Skin of body (tissue), 1 donor: ENCODE measurements at regions not wholly inside any gene's neighbourhood (a gene's known extent, or its start where the extent isn't known, plus 50 kb on each side); places are given as distances from the start of the nearest gene placed in this dataset.
"Not testable (repeated sequence)": the region's sequence is repeated elsewhere in the genome, so short reads cannot be mapped to it uniquely, and the experiment has no call there.

Experiments used
- DNase-seq: peaks from one replicate; lab custom pipeline; 2025; lab: John Stamatoyannopoulos, UW

- peak; percentile 11 for DNase-seq
Observed at GRCh38 chr2:8380026-8380425, 301.8 kb upstream of the ID2 start.

- no peak for DNase-seq
Observed at GRCh38 chr2:8380566-8380965, 301.3 kb upstream of the ID2 start.

- no peak for DNase-seq
Observed at GRCh38 chr2:8382485-8382884, 299.4 kb upstream of the ID2 start.

DNA sequence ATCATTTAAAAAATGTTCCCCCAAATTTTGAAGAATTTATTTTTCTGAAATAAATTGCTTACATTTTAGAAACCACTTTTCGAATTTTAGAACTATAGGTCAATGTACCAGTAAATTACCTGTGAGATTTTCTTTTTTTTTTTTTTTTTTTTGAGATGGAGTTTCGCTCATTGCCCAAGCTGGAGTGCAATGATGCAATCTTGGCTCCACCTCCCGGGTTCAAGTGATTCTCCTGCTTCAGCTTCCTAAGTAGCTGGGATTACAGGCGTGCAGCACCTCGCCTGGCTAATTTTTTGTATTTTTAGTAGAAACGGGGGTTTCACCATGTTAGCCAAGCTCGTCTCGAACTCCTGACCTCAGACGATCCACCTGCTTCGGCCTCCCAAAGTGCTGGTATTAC, 295.1 kb upstream of the ID2 start:
- DNase-seq, result not testable (repeated sequence)

GRCh38 chr2:8388781-8389180, 293.1 kb upstream of the ID2 start:
- DNase-seq, result no peak

DNA sequence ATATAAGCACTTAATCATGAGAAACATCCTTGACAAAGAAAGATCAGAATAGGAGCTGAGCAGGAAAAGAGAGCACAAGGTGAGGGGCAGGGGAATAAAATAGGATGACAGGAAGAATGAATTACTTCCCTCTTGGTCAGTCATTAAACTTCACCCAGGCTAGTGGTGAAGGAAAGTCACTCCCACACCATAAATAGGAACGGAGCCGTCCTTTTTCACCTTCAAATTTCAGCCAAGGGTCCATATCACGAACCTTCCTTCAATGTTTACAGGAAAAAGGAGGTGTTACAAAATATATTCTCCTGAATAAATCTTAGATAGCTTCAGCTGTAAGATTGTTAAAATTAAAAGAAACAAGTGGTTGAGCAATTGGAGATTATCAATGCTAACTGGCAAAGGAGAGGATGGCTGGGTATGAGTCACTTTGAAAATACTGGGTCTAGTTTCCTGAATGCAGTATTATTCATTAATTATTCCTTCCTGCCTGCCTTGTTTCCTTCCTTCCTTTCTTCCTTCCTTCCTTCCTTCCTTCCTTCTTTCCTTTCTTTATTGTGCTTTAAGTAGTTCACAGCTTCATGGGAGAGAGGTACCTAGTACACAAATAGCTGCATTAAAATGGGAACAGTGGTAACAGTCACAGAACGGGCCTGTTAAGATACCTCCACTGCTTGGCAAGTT, 292.3 kb upstream of the ID2 start:
- DNase-seq, result no peak

DNA sequence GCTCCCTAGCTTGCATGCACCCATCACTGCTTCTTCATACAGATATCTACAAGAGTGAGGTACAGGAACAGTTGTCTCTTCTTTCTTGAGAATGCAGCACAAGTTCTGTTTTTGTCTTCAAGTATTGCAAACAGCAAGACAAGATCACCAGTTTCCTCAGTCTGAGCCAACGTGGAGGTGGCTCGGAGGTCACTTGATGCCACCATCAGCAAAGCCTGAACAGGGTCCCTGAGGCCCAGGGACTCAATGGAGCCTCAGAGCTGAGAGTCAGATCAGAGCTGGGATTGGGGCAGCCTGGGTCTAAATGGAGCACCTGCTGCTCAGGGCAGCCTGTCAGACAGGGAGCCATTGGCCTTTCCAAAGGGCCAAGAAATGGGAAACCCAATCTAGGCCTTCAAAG, 290.7 kb upstream of the ID2 start:
- DNase-seq, result no peak

DNA sequence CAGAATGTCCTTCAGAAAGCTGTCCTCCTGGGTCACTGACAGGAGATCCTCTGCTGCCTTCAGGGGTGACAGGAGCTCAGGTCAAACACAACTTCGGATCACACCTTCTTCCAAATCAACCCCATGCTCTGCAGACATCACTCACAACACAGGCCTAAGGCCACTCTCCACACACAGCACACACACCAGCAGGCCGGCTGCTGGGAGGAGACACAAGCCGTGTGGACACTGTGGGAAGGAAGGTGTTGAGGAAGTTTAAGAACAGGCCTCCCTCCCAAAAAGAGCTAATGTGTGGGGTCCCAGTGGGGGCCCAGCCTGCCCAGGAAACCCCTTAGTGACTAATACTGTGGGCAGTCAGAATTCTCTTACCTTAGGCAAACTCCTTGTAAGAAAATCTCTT, 290.3 kb upstream of the ID2 start:
- no peak for DNase-seq

DNA sequence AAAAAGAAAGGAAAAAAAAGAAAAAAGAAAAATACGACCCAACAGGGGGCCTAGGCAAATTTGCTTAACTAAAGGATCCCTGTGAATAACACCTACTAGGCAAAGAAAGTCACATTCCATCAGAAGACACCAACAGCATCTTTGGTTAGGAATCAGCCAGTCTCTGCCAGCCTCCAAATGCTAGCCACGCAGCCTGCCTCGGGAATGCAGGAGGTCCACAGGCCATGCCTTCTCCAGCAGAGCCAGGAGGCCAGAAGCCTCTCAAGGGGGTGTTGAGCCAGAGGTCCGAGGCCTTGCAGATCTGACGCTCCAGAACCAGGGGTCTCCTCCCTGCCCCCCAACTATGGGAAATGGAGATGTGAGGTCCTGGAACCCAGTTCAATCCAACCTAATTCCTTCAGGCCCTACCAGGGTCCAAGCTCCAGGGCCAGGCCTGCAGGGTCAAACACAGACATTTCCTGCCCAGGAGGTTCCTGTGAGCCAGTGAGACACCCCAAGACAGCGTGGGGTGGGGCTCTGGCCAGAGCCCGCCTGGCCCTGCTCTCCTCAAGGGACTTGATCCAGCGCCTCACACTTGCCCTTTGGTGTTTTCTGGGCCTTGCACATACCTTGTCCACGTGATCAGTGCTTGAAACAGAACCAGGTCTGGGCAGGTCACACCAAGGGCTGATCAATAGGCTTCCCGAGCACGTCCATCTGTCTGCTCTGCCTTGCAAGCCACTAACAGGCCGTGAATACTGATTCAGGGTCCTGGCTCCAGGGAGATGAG, 289.6 kb upstream of the ID2 start:
- no peak for DNase-seq

DNA sequence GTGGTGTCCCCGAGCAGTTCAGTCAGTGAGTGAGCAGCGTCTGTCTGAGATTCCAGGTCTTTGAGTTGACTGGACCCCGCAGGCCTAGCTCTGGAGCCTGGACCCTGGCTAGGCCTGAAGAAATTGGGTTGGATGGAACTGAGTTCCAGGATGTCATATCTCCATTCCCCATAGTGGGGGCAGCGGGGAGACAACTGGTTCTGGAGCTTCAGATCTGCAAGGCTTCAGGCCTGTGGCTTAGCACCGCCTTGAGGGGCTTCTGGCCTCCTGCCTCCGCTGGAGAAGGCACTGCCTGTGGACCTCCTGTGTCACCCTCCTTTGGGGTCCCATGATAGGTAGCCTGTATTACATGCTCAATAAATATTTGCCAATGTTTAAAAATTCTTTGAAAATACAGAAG, 288.4 kb upstream of the ID2 start:
- no peak for DNase-seq

DNA sequence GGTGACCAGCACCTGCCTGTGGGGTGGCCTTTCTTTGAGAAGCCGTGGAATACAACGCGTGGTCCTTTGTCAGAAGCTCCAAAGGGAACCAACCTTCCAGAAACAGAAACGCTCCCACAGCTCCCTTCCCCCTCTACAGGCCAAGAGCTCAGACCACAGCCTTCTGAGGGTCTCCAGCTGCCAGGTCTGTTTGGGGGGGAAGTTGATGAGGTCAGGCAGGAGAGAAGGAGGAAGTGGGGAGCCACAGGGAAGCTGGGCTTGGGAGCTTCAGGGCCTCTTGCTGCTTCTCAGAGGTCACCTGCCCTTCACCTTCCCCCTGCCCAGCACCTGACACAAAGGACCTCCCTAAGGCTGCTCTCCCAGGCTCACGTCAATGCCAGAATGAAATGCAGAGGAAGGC, 287.7 kb upstream of the ID2 start:
- DNase-seq, result no peak

DNA sequence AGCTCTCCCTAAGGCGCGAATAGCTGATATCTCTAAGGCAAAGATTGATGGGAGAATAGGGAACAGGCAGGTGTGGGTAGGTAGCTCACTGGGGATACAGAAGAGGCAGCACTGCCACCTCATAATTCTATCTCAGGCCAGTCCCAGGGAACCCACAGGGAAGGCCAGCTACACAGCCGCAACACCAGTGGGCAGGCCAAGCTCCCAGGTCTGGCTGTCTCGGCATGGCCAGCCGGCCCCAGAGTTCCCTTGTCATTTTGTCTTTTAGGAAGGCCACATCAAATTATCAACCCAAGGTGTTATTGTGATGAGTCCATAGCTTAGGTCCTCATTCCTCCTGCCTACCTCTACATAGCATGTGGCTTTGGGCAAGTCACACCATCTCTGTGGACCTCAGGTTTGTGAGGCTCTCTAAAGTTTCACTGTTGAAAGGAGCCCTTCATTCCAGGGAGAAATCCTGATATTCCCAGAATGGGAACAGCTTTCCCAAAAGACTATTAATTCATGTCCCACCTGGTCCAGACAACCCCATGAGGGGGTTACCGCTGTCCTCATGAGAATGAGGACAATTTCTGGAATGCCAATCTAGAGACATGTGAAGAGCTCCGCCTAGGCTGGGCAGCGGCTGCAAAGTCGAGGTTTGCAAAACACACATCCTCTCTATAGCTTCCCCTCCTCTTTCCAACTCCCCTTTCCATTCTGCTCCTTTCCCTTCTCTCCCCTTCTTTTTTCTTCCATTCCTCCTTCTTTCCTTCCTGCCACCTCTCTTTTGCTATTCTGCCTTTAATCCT, 287.1 kb upstream of the ID2 start:
- no peak for DNase-seq

DNA sequence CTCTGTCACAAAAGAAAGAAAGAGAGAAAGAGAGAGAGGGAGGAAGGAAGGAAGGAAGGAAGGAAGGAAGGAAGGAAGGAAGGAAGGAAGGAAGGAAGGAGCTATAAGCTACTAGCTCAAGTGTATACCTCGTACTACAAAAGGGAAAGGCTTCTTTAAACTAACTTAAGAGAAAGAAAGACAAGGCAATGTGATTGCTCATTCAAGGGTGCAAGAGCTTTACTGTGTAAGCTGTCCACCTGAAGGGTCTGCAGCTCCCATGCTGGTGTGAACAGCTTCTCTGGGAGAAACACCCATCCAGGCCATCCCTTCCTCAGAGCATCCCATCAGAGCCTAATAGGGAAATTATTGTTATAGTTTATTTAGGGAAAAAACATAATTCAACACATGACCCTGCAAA, 286.1 kb upstream of the ID2 start:
- DNase-seq, result no peak

- DNase-seq, result no peak
Observed at GRCh38 chr2:8398040-8398668, 283.7 kb upstream of the ID2 start.

- no peak for DNase-seq
Observed at GRCh38 chr2:8399731-8400130, 282.1 kb upstream of the ID2 start.

DNA sequence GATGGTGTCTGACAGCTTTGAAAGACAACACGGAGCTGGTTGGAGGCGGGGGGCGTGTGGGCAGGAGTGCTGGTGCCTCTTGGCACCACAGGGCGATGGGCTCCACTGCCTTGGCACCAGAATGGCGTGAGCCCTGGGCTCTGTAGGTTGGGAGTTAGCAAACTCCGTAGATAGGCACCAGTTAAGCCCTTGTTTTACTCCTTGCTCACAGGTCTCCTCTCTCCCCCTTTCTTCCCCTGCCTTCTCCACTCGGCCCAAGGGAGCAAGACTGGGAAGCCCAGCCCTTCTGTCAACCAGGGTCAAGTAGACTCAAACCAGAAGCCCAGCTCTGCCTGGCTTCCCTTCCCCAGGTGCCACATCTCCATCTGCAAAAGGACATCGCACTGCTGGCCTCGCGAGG, 281.7 kb upstream of the ID2 start:
- DNase-seq, result no peak

- DNase-seq, result no peak
Observed at GRCh38 chr2:8402222-8402621, 279.6 kb upstream of the ID2 start.

DNA sequence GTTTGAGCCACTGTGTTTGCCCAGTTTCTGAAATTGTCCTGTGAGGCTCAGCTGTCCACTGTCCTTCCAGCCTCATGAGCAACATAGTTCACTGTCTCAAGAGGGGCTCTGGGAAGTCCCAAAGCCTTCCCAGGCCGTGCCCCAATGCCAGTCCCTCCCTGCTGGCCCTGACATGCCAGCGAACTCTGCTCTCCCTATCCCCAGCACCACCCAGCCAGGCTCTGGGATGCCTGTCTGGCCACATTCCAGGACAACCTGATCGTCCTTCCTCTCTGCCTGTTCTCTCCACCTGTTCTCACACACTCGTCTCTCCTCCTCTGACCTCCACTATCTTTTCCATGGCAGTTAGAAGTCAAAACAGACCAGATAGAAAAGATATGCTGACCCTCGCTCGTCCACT, 278.0 kb upstream of the ID2 start:
- DNase-seq, result no peak

GRCh38 chr2:8405334-8405733, 276.5 kb upstream of the ID2 start:
- no peak for DNase-seq

GRCh38 chr2:8406271-8406670, 275.6 kb upstream of the ID2 start:
- DNase-seq, result no peak

DNA sequence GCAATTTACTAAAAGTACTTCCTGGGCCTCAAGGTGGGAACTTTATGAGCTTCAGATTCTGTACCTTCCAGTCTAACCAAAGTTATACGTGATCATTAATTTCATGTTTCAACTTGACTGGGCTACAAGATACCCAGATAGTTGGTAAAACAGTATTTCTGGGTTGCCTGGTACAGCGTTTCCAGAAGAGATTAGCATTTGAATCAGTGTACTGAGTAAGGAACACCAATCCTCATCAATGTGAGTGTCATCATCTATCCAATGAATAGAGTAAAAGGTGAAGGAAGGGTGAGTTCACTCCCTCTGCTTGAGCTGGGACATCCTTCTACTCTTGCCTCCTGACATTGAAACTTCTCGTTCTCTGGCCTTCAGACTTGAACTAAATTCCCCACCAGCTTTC, 274.5 kb upstream of the ID2 start:
- no peak for DNase-seq
